HL-60 (cell line): ENCODE measurements at regions not wholly inside any gene's neighbourhood (a gene's known extent, or its start where the extent isn't known, plus 50 kb on each side); places are given as distances from the start of the nearest gene placed in this dataset.

Experiments used
- CTCF ChIP-seq: IDR thresholded peaks from one replicate; pipeline ENCODE4 v1.5.1; 2011; ENCODE audit warnings: low read length, control low read depth, inconsistent platforms; ENCODE audit not compliant: insufficient read depth
- GABPA ChIP-seq: IDR thresholded peaks from 2 replicates; pipeline ENCODE4 v1.6.1; 2012; ENCODE audit warnings: low read depth
- POLR2AphosphoS5 ChIP-seq: IDR thresholded peaks from 2 replicates; pipeline ENCODE4 v1.6.1; 2012; ENCODE audit warnings: low read depth
- SPI1 ChIP-seq: IDR thresholded peaks from 2 replicates; pipeline ENCODE4 v1.6.1; 2012; ENCODE audit warnings: low read depth, mild to moderate bottlenecking, borderline replicate concordance
- TF ChIP-seq, protein P1 (sequence below): IDR thresholded peaks from 2 replicates; pipeline ENCODE4 v1.6.1; 2012; ENCODE audit warnings: low read depth; ENCODE audit not compliant: insufficient replicate concordance

DNA sequence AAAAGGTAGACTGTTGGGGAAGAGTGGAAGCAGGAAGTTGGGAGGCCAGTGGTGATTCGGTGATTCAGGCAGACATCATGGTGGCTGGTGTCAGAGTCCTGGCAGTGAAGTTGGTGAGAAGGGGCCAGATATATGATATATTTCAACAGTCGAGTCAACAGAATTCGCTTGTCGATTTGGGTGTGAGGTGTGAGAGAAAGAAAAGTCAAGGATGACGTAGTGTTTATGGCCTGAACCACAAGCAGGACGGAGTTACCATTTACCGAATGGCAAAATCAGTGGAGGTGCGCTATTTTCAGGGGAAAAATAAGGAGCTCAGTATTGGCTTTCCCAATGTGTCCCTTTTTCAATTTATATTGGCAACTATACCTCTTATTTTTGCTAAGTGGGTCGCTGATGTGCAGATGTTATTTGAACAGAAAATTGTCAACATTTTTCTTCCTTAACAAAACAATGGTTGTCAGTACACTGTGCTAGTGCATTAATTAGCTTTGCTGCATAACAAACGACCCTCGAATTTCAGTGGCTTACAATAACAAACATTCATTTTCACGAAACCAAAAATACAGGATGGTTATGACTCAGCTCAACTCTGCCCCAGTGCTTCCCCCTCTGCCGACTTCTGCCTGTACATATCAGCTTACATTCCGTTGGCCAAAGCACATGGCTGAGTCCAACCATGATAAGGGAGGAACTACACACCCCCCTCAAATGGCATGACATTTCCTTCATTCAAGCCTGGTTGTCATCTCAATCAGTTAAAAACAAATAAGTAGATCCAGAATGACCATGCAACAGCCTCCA, 255.0 kb upstream of the ZFP64 start:
- TF ChIP-seq CTCF (no peak), POLR2AphosphoS5 (no peak), GABPA (no peak), SPI1 (no peak)
- TF ChIP-seq, protein P1, sequence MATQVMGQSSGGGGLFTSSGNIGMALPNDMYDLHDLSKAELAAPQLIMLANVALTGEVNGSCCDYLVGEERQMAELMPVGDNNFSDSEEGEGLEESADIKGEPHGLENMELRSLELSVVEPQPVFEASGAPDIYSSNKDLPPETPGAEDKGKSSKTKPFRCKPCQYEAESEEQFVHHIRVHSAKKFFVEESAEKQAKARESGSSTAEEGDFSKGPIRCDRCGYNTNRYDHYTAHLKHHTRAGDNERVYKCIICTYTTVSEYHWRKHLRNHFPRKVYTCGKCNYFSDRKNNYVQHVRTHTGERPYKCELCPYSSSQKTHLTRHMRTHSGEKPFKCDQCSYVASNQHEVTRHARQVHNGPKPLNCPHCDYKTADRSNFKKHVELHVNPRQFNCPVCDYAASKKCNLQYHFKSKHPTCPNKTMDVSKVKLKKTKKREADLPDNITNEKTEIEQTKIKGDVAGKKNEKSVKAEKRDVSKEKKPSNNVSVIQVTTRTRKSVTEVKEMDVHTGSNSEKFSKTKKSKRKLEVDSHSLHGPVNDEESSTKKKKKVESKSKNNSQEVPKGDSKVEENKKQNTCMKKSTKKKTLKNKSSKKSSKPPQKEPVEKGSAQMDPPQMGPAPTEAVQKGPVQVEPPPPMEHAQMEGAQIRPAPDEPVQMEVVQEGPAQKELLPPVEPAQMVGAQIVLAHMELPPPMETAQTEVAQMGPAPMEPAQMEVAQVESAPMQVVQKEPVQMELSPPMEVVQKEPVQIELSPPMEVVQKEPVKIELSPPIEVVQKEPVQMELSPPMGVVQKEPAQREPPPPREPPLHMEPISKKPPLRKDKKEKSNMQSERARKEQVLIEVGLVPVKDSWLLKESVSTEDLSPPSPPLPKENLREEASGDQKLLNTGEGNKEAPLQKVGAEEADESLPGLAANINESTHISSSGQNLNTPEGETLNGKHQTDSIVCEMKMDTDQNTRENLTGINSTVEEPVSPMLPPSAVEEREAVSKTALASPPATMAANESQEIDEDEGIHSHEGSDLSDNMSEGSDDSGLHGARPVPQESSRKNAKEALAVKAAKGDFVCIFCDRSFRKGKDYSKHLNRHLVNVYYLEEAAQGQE: no peak
